ENCODE measurements at regions not wholly inside any gene's neighbourhood (a gene's known extent, or its start where the extent isn't known, plus 50 kb on each side); places are given as distances from the start of the nearest gene placed in this dataset.

GRCh38 chr6:121499666-121500065 is 64.2 kb downstream of the GJA1 start:
- no peak for DNase-seq (ENCODE audit: low spot score)

- no peak for DNase-seq (ENCODE audit: low spot score)
These were observed 68.1 kb downstream of the GJA1 start for GRCh38 chr6:121503589-121503991.

GRCh38 chr6:121504227-121504626 is 68.8 kb downstream of the GJA1 start:
- peak; percentile 90 for DNase-seq (ENCODE audit: low spot score)

DNA sequence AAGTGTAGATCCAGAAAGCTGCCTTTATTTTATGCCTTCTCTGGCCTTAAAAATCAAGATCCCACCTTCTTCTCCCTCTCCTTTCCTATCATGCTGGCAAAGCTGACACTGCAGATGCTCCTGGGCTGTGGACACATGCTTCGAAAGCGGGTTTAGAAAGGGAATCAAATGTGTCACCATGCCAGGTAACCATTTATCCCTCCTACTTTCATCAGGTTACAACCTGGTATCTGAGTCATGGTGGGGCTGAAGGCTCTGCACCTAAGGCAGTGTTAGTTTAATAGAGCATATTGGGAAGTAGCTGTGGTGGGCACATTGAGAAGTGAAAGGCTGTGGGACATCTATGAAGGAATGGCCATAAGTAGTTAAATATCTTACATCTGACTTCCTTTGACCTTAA is 69.8 kb downstream of the GJA1 start:
- peak; percentile 22 for DNase-seq (ENCODE audit: low spot score)

DNA sequence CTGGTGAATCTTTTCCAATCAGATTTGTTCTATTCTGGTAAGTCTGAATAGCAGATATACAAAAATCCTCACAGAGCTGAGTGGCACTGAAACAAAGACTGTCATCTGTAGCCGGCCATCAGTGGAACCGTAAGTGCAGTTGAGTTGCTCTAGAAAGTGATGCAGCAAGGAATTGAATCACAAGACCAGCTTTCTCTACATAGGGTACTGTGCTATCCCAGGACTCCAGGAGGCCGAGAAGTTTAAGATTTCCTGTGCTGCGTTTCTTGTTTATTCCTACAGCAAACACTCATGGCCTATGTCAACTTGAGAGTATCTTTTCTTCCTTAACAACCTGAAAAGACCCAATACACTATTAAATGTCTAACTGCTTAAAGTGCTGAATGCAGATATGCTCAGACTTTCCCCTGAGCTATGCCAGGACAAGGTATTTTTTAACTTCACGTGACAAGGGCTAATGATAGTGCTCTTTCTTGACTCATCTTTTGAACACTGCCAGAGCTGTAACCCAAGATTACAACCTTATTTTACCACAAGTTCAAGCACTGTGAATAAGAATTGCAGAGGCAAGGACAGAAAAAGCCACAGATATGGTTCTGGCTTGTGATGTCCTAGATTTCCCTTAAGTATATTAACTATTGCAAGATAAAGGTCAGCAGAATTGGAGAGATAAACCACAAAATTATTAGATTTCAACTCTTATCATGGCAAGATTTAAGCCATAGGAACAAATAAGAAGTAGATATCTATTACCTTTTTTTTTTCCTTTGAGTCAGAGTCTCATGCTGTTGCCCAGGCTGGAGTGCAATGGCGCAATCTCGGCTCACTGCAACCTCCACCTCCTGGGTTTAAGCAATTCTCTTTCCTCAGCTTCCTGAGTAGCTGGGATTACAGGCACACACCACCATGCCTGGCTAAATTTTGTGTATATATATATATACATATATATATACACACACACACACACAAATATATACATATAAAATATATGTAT is 71.6 kb downstream of the GJA1 start:
- DNase-seq (ENCODE audit: low spot score), result peak; percentile 51

DNA sequence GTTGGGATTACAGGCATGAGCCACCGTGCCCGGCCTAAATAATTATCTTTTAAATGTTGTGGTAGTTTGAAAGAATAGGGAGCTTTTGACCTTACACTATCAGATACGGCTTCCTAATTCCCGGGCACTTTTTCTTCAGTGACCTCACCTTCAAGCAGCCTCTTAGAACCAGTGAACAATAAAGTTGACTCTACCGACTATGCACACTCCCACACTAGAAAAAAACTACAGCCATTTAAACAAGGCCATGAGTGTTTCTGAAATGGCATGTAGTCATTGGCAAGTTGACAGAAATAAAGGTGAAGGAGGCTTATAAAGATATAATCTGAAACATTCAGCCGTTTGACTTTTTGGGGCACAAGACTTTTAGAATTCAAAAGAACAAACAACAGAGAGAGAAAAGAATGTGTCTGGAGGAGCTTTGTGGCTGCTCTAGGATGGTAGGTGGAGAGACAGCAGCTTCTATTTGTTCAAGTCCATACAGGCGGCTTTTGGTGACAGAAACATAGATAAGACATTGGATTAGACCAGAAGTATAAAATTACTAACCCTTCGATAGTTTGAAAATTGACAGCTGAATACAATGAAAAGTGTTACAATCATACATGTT is 75.2 kb downstream of the GJA1 start:
- peak; percentile 23 for DNase-seq (ENCODE audit: low spot score)

- peak; percentile 34 for DNase-seq (ENCODE audit: low spot score)
These were observed 80.3 kb downstream of the GJA1 start for GRCh38 chr6:121515630-121516265.

DNA sequence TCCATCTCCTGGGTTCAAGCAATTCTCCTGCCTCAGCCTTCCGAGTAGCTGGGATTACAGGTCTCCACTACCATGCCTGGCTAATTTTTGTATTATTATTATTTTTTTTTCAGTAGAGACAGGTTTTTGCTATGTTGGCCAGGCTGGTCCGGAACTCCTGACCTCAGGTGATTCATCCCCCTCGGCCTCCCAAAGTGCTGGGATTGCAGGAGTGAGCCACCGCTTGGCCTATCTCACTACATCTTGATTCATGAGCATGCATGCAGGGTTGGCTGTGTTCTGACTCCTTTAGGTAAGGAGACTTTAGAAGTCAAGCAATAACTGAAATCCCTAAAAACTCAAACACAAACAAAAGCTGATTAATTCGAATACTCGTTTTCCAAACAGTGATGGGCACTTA is 80.9 kb downstream of the GJA1 start:
- peak; percentile 39 for DNase-seq (ENCODE audit: low spot score)

GRCh38 chr6:121520337-121521163 is 85.1 kb downstream of the GJA1 start:
- peak; percentile 98 for DNase-seq (ENCODE audit: low spot score)

GRCh38 chr6:121521164-121521555 is 85.7 kb downstream of the GJA1 start:
- DNase-seq (ENCODE audit: low spot score), result no peak

GRCh38 chr6:121522265-121522664 is 86.8 kb downstream of the GJA1 start:
- DNase-seq (ENCODE audit: low spot score), result peak; percentile 92

GRCh38 chr6:121522771-121523386 is 87.4 kb downstream of the GJA1 start:
- DNase-seq (ENCODE audit: low spot score), result peak; percentile 23

GRCh38 chr6:121523628-121524027 is 88.2 kb downstream of the GJA1 start:
- no peak for DNase-seq (ENCODE audit: low spot score)

- no peak for DNase-seq (ENCODE audit: low spot score)
These were observed 90.8 kb downstream of the GJA1 start for GRCh38 chr6:121526282-121526681.

- DNase-seq (ENCODE audit: low spot score), result no peak
These were observed 96.3 kb downstream of the GJA1 start for GRCh38 chr6:121531658-121532169.

DNA sequence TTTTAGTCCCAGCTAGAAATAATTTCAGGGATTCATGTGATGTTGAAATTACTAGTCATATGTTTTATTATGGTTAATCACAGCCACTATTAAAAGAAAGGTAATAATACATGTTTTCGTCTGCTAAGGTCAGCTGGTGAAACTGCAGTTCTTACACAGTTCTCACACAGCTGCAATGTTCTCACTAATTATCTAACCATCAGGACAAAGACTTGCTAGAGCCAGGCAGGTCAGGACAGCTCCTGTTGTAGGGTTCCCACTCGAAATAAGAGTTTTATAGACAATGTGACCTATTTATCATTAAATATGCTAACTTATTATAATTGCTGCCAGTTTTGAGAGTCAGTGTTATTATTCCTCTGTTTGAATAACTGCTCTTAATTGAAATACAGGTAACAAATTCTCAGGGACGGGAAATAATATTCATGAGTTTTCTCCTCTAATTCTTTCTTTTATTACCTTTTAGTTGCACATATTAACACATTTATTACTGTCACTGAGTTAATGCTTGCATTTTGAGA is 97.9 kb downstream of the GJA1 start:
- no peak for DNase-seq (ENCODE audit: low spot score)

DNA sequence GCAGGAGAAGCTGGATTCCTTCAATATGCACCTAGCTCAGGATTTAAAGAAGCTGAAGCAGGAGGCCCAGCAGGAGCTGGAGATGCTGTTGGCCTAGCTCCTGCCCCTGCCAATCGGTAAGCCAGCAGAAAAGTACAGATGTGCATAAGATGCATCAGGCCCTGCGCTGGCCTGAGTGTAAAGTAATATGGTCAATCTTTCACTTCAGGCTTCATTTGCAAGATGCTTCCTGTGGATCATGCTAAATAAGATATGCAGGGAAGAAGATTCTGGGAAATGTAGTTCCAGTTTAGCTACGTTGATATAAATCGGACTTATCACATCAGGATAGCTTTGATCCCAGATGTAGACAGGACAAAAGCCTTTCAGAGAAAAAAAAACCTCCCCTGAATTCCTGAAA is 100.3 kb downstream of the GJA1 start:
- DNase-seq (ENCODE audit: low spot score), result no peak

GRCh38 chr6:121536345-121536744 is 100.9 kb downstream of the GJA1 start:
- no peak for DNase-seq (ENCODE audit: low spot score)

DNA sequence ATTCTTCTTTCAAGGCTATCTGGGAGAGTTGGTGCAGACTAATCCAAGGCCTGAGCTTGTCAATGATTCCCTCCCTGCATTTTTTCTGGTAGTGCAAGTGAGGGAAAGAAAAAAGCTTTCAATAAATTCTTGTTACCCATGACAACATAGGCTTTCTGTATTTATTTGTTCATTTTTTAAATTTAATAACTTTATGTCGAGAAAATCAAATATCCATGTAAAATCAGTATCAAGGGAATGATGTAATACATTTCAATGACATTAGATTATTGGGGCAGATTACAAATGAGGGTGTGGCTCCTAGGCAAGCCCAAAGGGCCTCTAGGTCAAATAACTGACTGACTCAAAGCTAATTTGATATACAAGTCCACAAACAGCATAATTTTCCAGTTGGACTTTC is 104.0 kb downstream of the GJA1 start:
- DNase-seq (ENCODE audit: low spot score), result no peak

DNA sequence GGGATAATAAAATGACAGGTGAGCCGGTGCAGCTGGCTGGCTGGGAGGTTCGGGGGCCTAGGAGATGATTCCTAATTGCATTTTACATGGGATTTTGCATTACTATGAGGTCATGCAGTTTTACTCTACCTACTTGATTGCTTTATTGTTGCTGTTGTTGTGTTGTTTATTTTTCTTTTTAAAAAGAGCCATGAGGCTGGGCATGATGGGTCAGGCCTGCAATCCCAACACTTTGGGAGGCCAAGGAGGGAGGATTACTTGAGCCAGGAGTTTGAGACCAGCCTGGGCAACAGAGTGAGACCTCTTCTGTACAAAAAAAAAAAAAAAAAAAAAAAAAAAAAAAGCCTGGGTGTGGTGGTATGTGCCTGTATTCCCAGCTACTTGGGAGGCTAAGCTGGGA is 104.8 kb downstream of the GJA1 start:
- no peak for DNase-seq (ENCODE audit: low spot score)

- DNase-seq (ENCODE audit: low spot score), result no peak
These were observed 109.2 kb downstream of the GJA1 start for GRCh38 chr6:121544691-121545090.

Data from kidney tubule cell (primary cell).